H1 (cell line): ENCODE measurements at regions not wholly inside any gene's neighbourhood (a gene's known extent, or its start where the extent isn't known, plus 50 kb on each side); places are given as distances from the start of the nearest gene placed in this dataset.

Experiments
- ASH2L ChIP-seq: fragments of 200-600, 300-600 bp; sonication (generic); IDR thresholded peaks from one replicate; pipeline ENCODE4 v1.7.1; 2017; ENCODE audit warnings: low read length
- ATF3 ChIP-seq: IDR thresholded peaks from 2 replicates; pipeline ENCODE4 v1.6.1; 2011; ENCODE audit warnings: low read depth, mild to moderate bottlenecking, low read length; ENCODE audit not compliant: insufficient read depth
- CHD1 ChIP-seq: IDR thresholded peaks from 2 replicates; pipeline ENCODE4 v1.6.1; 2012; ENCODE audit warnings: low read depth, low read length, improper control_type of control experiment
- CTCF ChIP-seq, 3 experiments: IDR thresholded peaks; 1 replicate in 2 of 3; 2 replicates in 1 of 3; pipeline versions ENCODE4 v1.5.1 to v1.6.1; 2011; ENCODE audit warnings: low read length in 3 of 3, mild to moderate bottlenecking in 3 of 3, inconsistent platforms in 2 of 3, low read depth in 1 of 3, moderate library complexity in 1 of 3; ENCODE audit not compliant: insufficient read depth in 1 of 3; ENCODE audit errors: control extremely low read depth in 1 of 3
- GTF2F1 ChIP-seq: IDR thresholded peaks from 2 replicates; pipeline ENCODE4 v1.6.1; 2012; ENCODE audit warnings: low read depth, low read length, improper control_type of control experiment, borderline replicate concordance
- JUN ChIP-seq: IDR thresholded peaks from 2 replicates; pipeline ENCODE4 v1.6.1; 2011; ENCODE audit warnings: low read depth, mild to moderate bottlenecking, improper control_type of control experiment, low read length
- JUND ChIP-seq: IDR thresholded peaks from 2 replicates; pipeline ENCODE4 v1.6.1; 2011; ENCODE audit warnings: mild to moderate bottlenecking, improper control_type of control experiment, low read length
- MAFK ChIP-seq: IDR thresholded peaks from 2 replicates; pipeline ENCODE4 v1.6.1; 2012; ENCODE audit warnings: low read depth, mild to moderate bottlenecking, improper control_type of control experiment, low read length
- RFX5 ChIP-seq: IDR thresholded peaks from 2 replicates; pipeline ENCODE4 v1.6.1; 2011; ENCODE audit warnings: low read depth, low read length, improper control_type of control experiment, borderline replicate concordance

- TF ChIP-seq CTCF (IDR thresholded peaks at IDR 0.05; ENCODE audit: control extremely low read depth in 1 of 3, insufficient read depth in 1 of 3, low read depth in 1 of 3, low read length in 3 of 3) = peak in 2 of 3 experiments; percentile 18 to 40; a peak in 2 of 4 replicates
- TF ChIP-seq MAFK = no peak
- no peak for TF ChIP-seq RFX5
- TF ChIP-seq JUN = no peak
- no peak for TF ChIP-seq ATF3
- no peak for TF ChIP-seq CHD1
- TF ChIP-seq JUND = no peak
- no peak for TF ChIP-seq ASH2L
- TF ChIP-seq GTF2F1 = no peak
These were observed 535.6 kb upstream of the AGTR1 start for GRCh38 chr3:148162132-148162531.
